ENCODE measurements at regions not wholly inside any gene's neighbourhood (a gene's known extent, or its start where the extent isn't known, plus 50 kb on each side); places are given as distances from the start of the nearest gene placed in this dataset.

DNA sequence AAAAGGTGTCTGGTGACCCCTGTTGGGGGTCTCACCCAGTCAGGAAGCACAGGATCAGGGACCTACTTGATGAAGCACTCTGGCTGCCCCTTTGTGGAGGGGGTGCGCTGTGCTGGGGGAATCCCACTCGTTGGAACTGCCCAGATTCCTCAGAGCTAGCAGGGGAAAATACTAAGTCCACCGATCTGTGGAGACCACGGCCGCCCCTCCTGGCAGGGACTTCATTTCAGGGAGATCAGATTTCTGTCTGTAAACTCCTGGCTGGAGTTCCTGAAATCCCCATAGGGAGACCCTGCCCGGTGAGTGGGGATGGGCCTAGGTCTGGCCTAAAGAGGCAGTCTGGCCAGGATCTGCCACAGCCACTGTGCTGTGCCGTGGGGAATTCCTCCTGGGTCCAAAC, 79.3 kb upstream of the ADCY1 start:
- Histone ChIP-seq H2BK15ac (ENCODE audit: low read depth, low read length) (no peak overlapping the region), H3K27ac (ENCODE audit: insufficient read length, low read depth, low read length) (no peak overlapping the region), H3K4ac (ENCODE audit: low read depth, low read length) (no peak overlapping the region), H3K9me3 (ENCODE audit: control insufficient read depth, low read depth, low read length) (no peaks in the 10 kb centered on the region), H3K56ac (ENCODE audit: insufficient read length, low read depth, low read length) (no peak overlapping the region), H2AFZ (ENCODE audit: low read length) (no peak overlapping the region), H4K5ac (ENCODE audit: insufficient read length, low read depth, low read length) (no peak overlapping the region), H2BK20ac (ENCODE audit: low read depth, low read length, poor library complexity, severe bottlenecking) (no peak overlapping the region), H3K9ac (ENCODE audit: extremely low read depth, insufficient read length, low read length) (no peak overlapping the region), H2BK5ac (ENCODE audit: insufficient read length, low read length) (no peak overlapping the region), H3K4me1 (ENCODE audit: insufficient read depth, low read length) (peaks cover 8% of the 10 kb centered on the region; the same call in 1 of the 2 replicates), H3K4me2 (ENCODE audit: insufficient read depth, insufficient read length, low read length) (no peak overlapping the region), H4K8ac (replicated peaks; ENCODE audit: insufficient read length, low read depth, low read length) (no peak overlapping the region), H2BK12ac (ENCODE audit: insufficient read length, low read depth, low read length) (no peak overlapping the region), H3K79me1 (ENCODE audit: insufficient read depth, low read depth, low read length, poor library complexity, severe bottlenecking) (no peaks in the 10 kb centered on the region), H3K79me2 (ENCODE audit: insufficient read depth, low read length) (no peaks in the 10 kb centered on the region), H4K91ac (ENCODE audit: insufficient read length, low read depth, low read length) (no peak overlapping the region), H3K18ac (ENCODE audit: insufficient read length, low read depth, low read length) (no peak overlapping the region), H2BK120ac (ENCODE audit: low read depth, low read length, poor library complexity, severe bottlenecking) (no peak overlapping the region), H3T11ph (ENCODE audit: low read length) (no peak overlapping the region), H2AK5ac (ENCODE audit: insufficient read length, low read length) (no peak overlapping the region), H3K14ac (ENCODE audit: insufficient read depth, low read length) (no peak overlapping the region), H3K23me2 (ENCODE audit: insufficient read length, low read depth, low read length, poor library complexity, severe bottlenecking) (no peaks in the 10 kb centered on the region), H3K27me3 (ENCODE audit: insufficient read depth, low read length) (no peaks in the 10 kb centered on the region), H3K23ac (ENCODE audit: insufficient read length, low read depth, low read length) (no peak overlapping the region), H4K20me1 (ENCODE audit: control insufficient read depth, insufficient read depth, insufficient read length) (no peaks in the 10 kb centered on the region)
- no peak overlapping the region for H3K4me3 Mint-ChIP-seq
- H3K27ac Mint-ChIP-seq, result no peak overlapping the region
- peaks cover 3 to 7% of the 10 kb centered on the region in 2 experiments; a peak in 4 of 5 replicates for H3K9me3 Mint-ChIP-seq
- no peaks in the 10 kb centered on the region for H3K27me3 Mint-ChIP-seq (ENCODE audit: low read depth)
- peaks cover 0 to 6% (median 4%) of the 10 kb centered on the region in 3 experiments; a peak in 2 of 7 replicates for H3K36me3 Mint-ChIP-seq (ENCODE audit: insufficient read depth in 1 of 3, low read depth in 3 of 3)
- no peak for DNase-seq
- TF ChIP-seq, protein P1, sequence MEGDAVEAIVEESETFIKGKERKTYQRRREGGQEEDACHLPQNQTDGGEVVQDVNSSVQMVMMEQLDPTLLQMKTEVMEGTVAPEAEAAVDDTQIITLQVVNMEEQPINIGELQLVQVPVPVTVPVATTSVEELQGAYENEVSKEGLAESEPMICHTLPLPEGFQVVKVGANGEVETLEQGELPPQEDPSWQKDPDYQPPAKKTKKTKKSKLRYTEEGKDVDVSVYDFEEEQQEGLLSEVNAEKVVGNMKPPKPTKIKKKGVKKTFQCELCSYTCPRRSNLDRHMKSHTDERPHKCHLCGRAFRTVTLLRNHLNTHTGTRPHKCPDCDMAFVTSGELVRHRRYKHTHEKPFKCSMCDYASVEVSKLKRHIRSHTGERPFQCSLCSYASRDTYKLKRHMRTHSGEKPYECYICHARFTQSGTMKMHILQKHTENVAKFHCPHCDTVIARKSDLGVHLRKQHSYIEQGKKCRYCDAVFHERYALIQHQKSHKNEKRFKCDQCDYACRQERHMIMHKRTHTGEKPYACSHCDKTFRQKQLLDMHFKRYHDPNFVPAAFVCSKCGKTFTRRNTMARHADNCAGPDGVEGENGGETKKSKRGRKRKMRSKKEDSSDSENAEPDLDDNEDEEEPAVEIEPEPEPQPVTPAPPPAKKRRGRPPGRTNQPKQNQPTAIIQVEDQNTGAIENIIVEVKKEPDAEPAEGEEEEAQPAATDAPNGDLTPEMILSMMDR (conservative IDR thresholded peaks at IDR 0.05), result no peak
- WGBS (ENCODE audit: extremely low coverage, insufficient read length, low lambda C conversion rate), result no CpG with 5 or more reads among the region's 7 CpGs
- H3K4me1 Mint-ChIP-seq, result peaks cover 35% of the 10 kb centered on the region in 2 experiments
